AG04449 (cell line): ENCODE measurements at regions not wholly inside any gene's neighbourhood (a gene's known extent, or its start where the extent isn't known, plus 50 kb on each side); places are given as distances from the start of the nearest gene placed in this dataset.
"Not testable (repeated sequence)": the region's sequence is repeated elsewhere in the genome, so short reads cannot be mapped to it uniquely, and the experiment has no call there.

Experiments
- CTCF ChIA-PET: fragments of 350-600 bp; formaldehyde crosslinking; extraction: SDS; loops from one replicate; lab custom pipeline; 2021; ENCODE audit warnings: antibody characterized with exemption; lab: Yijun Ruan, JAX
- POLR2A ChIA-PET: fragments of 400-600, 350-600 bp; formaldehyde crosslinking; extraction: SDS; loops from one replicate; lab custom pipeline; 2020; ENCODE audit warnings: antibody characterized with exemption, inconsistent platforms; lab: Yijun Ruan, JAX
- DNase-seq: peaks from one replicate; pipeline ENCODE4 v3.0.0-alpha.2; 2010; ENCODE audit warnings: low read depth, low spot score
- H3K4me3 ChIP-seq: 2 replicates; pipeline ENCODE4 v1.5.1; 2011; ENCODE audit warnings: low read depth, mild to moderate bottlenecking, control low read depth, low read length
- CTCF ChIP-seq: IDR thresholded peaks from one replicate; pipeline ENCODE4 v1.5.1; 2011; ENCODE audit warnings: mild to moderate bottlenecking, moderate library complexity, low read length, control low read depth, inconsistent platforms; ENCODE audit not compliant: insufficient read depth; ENCODE audit errors: missing control alignments

GRCh38 chr3:70612920-70613319 lies 300.5 kb upstream of the MDFIC2 start:
- ChIA-PET CTCF (interaction anchor here (1.8 kb wide), 1 partner anchor 20 kb away, joined by 5 read pairs; no protein-coding TSS in a partner anchor), POLR2A (no interaction called here)
- H3K4me3 ChIP-seq, result no peak overlapping the region
- DNase-seq, result no peak
- TF ChIP-seq CTCF, result no peak

- POLR2A ChIA-PET, result not testable (repeated sequence)
- CTCF ChIA-PET, result interaction anchor here (1.8 kb wide), 1 partner anchor 19 kb away, joined by 5 read pairs; no protein-coding TSS in a partner anchor
Measured at GRCh38 chr3:70611667-70612277, 299.3 kb upstream of the MDFIC2 start.

GRCh38 chr3:70608434-70608833 lies 296.0 kb upstream of the MDFIC2 start:
- CTCF ChIA-PET, result no interaction called here
- no peak for DNase-seq
- TF ChIP-seq CTCF, result no peak
- POLR2A ChIA-PET, result no interaction called here
- no peak overlapping the region for H3K4me3 ChIP-seq

More at GRCh38 chr3:70611667-70612277, 299.3 kb upstream of the MDFIC2 start:
- not testable (repeated sequence) for DNase-seq, H3K4me3 ChIP-seq

- ChIA-PET POLR2A (no interaction called here), CTCF (no interaction called here)
- TF ChIP-seq CTCF, result no peak
- DNase-seq, result no peak
- no peak overlapping the region for H3K4me3 ChIP-seq
Measured at GRCh38 chr3:70607469-70607868, 295.0 kb upstream of the MDFIC2 start.

GRCh38 chr3:70606018-70606417 lies 293.6 kb upstream of the MDFIC2 start:
- no peak for TF ChIP-seq CTCF
- DNase-seq, result no peak
- POLR2A ChIA-PET, result no interaction called here

GRCh38 chr3:70603103-70603502 lies 290.7 kb upstream of the MDFIC2 start:
- CTCF ChIA-PET, result interaction anchor here (1.6 kb wide), 1 partner anchor 52 kb away, joined by 5 read pairs; no protein-coding TSS in a partner anchor
- POLR2A ChIA-PET, result no interaction called here
- TF ChIP-seq CTCF, result no peak

More at GRCh38 chr3:70606018-70606417, 293.6 kb upstream of the MDFIC2 start:
- CTCF ChIA-PET, result interaction anchor here (1.2 kb wide), 1 partner anchor 55 kb away, joined by 3 read pairs; no protein-coding TSS in a partner anchor
- H3K4me3 ChIP-seq, result no peak overlapping the region

GRCh38 chr3:70597312-70597711 lies 284.9 kb upstream of the MDFIC2 start:
- no peak for DNase-seq
- H3K4me3 ChIP-seq, result no peak overlapping the region
- no peak for TF ChIP-seq CTCF
- POLR2A ChIA-PET, result no interaction called here
- CTCF ChIA-PET, result no interaction called here

More at GRCh38 chr3:70603103-70603502, 290.7 kb upstream of the MDFIC2 start:
- no peak overlapping the region for H3K4me3 ChIP-seq
- DNase-seq, result no peak
